Fibroblast of skin of scalp (primary cell): ENCODE measurements at regions not wholly inside any gene's neighbourhood (a gene's known extent, or its start where the extent isn't known, plus 50 kb on each side); places are given as distances from the start of the nearest gene placed in this dataset.

ENCODE experiments used
- DNase-seq: peaks from one replicate; pipeline ENCODE4 v3.0.0-alpha.2; 2013

- no peak for DNase-seq
Measured at GRCh38 chr11:106463154-106463553, 385.7 kb downstream of the AASDHPPT start.

- DNase-seq, result peak; percentile 86
Measured at GRCh38 chr11:106463796-106464201, 386.3 kb downstream of the AASDHPPT start.

- no peak for DNase-seq
Measured at GRCh38 chr11:106464728-106465127, 387.3 kb downstream of the AASDHPPT start.

- peak; percentile 86 for DNase-seq
Measured at GRCh38 chr11:106466521-106467080, 389.1 kb downstream of the AASDHPPT start.

GRCh38 chr11:106467501-106467900, 390.0 kb downstream of the AASDHPPT start:
- DNase-seq, result no peak

- DNase-seq, result peak; percentile 66
Measured at GRCh38 chr11:106468086-106468485, 390.6 kb downstream of the AASDHPPT start.

GRCh38 chr11:106468531-106468930, 391.1 kb downstream of the AASDHPPT start:
- DNase-seq, result no peak

- DNase-seq, result no peak
Measured at GRCh38 chr11:106470230-106470629, 392.8 kb downstream of the AASDHPPT start.

- no peak for DNase-seq
Measured at GRCh38 chr11:106471276-106471675, 393.8 kb downstream of the AASDHPPT start.

GRCh38 chr11:106473089-106473722, 395.7 kb downstream of the AASDHPPT start:
- peak; percentile 40 for DNase-seq

GRCh38 chr11:106474274-106474673, 396.8 kb downstream of the AASDHPPT start:
- DNase-seq, result no peak

- no peak for DNase-seq
Measured at GRCh38 chr11:106475181-106475580, 397.7 kb downstream of the AASDHPPT start.

- DNase-seq, result peak; percentile 43
Measured at GRCh38 chr11:106477776-106478175, 400.3 kb downstream of the AASDHPPT start.

- DNase-seq, result no peak
Measured at GRCh38 chr11:106479646-106480045, 402.2 kb downstream of the AASDHPPT start.

- peak; percentile 40 for DNase-seq
Measured at GRCh38 chr11:106480581-106481190, 403.2 kb downstream of the AASDHPPT start.

GRCh38 chr11:106482917-106483785, 405.7 kb downstream of the AASDHPPT start:
- DNase-seq, result no peak

- no peak for DNase-seq
Measured at GRCh38 chr11:106491751-106492150, 414.3 kb downstream of the AASDHPPT start.

- DNase-seq, result peak; percentile 80
Measured at GRCh38 chr11:106493751-106494150, 416.3 kb downstream of the AASDHPPT start.

GRCh38 chr11:106495046-106495445, 417.6 kb downstream of the AASDHPPT start:
- peak; percentile 31 for DNase-seq

- no peak for DNase-seq
Measured at GRCh38 chr11:106496677-106497076, 419.2 kb downstream of the AASDHPPT start.

GRCh38 chr11:106497321-106497720, 419.9 kb downstream of the AASDHPPT start:
- DNase-seq, result no peak

GRCh38 chr11:106497822-106498221, 420.4 kb downstream of the AASDHPPT start:
- DNase-seq, result no peak

- peak; percentile 12 for DNase-seq
Measured at GRCh38 chr11:106503901-106504300, 426.4 kb downstream of the AASDHPPT start.
